SHP77 treated with DMSO at 0.1 percent for 48 hours (cell line): ENCODE measurements at regions not wholly inside any gene's neighbourhood (a gene's known extent, or its start where the extent isn't known, plus 50 kb on each side); places are given as distances from the start of the nearest gene placed in this dataset.
"Not testable (repeated sequence)": the region's sequence is repeated elsewhere in the genome, so short reads cannot be mapped to it uniquely, and the experiment has no call there.

ENCODE experiments used
- DNase-seq: peaks from one replicate; lab custom pipeline; 2025; lab: John Stamatoyannopoulos, UW

DNA sequence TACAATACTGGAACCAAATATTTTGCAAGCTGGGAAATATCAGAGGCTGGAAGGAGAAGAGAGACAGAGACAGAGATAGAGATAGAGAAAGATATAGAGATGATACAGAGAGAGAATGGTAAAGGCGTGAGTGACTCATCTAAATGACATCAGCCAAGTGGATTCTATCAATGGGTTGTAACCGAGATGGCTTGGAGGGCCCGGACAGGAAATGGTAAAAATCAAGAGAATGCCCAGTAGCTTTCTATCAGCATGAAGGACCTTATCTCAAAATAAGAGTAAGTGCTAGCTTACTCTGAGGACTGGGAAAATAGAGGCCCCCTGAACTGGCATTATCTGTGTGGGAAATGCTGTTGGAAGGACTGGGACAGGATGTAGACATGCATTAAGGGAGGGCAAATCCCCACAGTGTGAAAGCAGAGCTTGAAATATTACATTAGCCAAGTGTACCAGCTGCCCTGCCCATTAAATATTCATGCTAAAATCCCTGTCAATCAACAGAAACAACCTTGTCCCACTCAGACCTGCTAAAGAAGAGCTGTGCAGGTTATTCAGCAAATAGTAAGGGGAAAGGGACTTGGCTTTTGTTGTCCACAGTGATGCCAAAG is 76.6 kb upstream of the ZNF644 start:
- no peak for DNase-seq

DNA sequence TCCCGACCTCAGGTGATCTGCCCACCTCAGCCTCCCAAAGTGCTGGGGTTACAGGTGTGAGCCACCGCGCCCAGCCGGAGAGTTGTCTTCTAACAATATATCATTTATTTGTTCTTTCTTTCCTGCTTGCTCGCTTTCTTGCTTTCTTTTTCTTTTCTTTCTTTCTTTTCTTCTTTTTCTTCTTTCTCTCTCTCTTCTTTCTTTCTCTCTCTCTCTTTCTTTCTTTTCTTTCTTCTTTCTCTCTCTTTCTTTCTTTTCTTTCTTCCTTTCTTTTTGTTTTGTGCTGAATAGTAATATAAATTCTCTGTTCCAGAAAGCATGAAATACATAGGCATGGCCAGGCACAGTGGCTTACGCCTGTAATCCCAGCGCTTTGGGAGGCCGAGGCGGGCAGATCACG is 73.5 kb upstream of the ZNF644 start:
- DNase-seq, result not testable (repeated sequence)

DNA sequence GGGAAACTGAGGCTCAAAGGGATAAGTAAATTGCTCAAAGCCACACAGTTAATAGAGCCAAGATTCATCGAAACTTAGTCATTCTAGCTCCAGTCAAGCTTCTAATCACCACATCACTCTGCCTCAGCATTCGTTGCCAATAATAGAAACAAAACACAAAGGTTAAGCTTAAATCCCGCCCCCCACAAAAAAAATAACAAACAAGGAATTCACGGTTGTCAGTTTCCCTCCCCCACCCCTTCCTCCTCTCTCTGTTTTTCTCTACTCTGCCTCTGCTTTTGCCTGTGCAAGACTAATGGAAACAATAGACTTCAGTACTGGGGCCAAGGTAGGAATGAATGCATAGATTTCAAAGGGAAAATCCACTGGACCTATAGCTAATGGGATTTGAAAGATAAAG is 70.7 kb upstream of the ZNF644 start:
- no peak for DNase-seq

DNA sequence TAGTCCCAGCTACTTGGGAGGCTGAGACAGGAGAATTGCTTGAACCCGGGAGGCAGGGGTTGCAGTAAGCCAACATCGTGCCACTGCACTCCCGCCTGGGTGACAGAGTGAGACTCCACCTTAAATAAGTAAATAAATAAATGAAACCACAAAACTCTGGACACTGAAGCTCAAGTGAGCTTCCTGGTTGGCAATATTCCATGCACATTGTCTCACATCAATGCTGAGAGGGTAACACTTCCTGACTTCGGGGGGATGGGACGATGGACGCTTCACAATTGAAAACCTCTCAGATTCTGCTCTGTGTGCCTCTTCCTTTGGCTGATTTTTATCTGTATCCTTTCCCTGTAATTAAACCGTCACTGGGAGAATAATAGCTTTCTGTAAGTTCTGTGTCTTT is 70.0 kb upstream of the ZNF644 start:
- DNase-seq, result no peak

DNA sequence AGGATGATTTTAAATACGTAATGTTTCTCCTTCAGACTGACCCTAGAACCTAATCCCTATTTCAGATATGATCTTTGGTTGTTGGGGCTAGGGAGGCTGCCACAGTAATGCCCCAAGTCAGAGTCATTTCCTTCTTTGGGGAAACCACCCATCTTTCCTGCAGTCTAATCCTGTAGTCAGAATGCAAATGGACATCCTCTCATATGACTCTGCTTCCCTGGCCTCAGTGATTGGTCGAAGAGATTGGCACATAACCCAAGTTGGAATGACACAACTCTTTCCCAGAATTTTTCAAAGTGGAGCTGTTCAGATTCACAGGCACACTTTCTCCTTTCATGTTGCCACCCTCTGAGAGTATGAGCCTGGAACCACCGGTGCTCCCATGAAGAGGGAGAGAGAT is 58.8 kb upstream of the ZNF644 start:
- no peak for DNase-seq

DNA sequence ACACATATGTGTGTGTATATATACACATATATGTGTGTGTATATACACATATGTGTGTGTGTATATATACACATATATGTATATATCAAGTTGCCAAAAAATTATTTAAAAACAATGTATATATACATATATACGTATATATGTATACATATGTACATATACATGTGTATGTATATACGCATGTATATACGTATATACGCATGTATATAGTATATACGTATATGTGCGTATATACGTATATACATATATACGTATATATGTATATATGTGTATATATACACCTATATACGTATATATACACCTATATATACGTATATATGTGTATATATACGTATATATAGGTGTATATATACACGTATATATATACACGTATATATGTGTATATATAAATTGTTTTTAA is 57.0 kb upstream of the ZNF644 start:
- DNase-seq, result no peak

DNA sequence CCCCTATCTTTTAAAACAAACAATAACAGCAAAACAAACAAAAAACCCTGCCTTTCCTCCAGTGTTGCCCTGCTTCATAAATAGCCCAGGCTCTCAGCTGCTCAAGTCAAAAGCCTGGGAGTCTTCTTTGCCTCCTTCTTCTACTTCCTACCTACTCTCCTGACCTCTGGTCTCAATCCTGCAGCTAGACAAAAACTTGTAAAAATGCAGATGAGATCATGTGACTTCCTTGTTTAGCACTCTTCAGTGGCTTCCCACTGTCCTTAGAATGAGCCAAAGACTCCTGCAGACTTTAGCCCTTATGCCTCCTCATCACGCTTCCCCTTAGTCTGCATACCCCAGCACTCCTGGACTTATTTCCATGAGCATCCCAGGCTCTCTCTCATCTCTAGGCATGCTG is 55.0 kb upstream of the ZNF644 start:
- no peak for DNase-seq

DNA sequence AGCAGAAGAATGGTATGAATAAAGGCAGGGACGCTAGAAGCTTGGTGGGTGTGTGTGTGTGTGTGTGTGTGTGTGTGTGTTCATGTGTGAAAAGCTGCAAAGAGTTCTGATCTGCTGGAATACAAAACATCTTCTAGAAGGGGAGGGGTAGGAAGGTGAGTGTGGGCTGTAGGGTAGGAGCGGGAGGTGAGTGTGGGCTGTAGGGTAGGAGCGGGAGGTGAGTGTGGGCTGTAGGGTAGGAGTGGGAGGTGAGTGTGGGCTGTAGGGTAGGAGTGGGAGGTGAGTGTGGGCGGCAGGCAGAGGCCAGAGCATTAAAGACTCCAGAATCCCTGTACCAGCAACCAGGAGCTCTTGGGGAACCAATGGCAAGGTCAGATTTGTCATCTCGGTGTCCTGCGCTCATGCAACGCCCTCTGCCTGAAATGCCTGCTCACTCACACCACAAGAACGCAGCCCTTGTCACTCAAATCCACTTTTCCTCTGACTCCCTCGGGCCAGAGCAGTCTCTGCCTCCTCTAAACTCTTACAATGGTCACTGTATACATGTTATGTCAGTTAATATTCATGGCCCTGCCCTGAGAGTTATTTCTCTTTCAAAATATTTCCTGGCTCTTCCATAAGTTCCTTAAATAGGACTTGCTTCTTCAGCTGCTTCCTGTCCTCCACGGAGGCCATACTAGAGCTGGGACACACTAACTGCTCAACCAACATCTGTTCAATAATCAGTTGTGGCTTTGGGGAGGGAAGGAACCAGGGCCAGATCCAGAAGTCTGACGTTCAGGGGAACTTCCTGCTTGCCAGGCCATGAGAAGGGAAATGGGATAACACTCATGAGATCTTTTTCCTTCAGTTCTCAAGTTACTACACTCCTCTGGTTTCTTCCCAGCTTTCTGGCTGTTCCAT is 53.6 kb upstream of the ZNF644 start:
- no peak for DNase-seq

DNA sequence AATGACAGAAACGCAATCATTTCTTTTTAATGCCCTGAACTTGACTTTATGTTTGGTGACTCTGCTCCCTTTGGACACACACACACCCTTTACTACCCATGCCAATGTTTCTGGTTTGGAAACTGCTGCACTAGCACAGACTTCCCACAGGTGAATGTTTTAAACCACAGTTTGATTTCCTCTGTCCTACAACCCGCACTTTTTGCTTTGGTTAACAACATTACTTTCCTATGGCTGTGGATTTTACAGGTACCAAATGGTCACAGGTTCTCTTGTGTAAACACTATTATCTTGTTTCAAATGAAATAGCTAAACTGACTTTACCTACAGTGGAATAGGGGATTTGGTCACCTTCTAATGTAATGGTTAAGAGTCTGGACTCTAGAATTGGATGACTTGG is 51.5 kb upstream of the ZNF644 start:
- DNase-seq, result no peak

DNA sequence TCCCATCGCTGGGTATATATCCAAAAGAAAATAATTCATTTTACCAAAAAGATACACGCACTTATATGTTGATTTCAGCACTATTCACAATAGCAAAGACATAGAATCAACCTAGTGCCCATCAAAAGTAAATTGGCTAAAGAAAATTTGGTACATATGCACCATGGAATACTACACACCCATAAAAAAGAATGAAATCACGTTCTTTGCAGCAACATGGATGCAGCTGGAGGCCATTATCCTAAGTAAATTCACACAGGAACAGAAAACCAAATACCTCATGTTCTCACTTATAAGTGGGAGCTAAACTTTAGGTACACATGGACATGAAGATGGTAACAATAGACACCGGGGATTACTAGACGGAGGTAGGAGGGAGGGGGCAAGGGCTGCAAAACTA is 50.0 kb upstream of the ZNF644 start:
- DNase-seq, result no peak
